ENCODE measurements at regions not wholly inside any gene's neighbourhood (a gene's known extent, or its start where the extent isn't known, plus 50 kb on each side); places are given as distances from the start of the nearest gene placed in this dataset.

DNA sequence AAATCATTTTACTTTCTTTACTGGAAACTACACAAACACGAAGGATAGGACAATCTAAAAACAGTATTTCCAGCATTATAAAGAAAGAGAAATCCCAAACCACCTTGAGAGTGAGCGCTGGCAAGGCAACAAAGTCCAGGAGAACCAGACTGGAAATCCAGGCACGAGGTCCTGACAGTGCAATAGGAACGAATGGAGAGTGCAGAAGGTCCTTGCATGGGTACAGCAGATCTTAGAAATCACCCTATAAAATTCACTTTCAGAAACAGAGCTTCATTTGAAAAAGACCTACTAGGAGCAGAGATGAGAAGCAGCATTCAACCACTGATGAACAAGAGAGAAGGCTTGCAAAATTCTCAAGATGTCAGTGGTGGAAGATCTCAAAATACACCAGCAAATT, 133.7 kb upstream of the ST8SIA4 start:
- no peak overlapping the region for H2AFZ ChIP-seq (ENCODE audit: low read length)
- ChIA-PET CTCF (no interaction called here), POLR2A (ENCODE audit: unreplicated experiment) (interaction anchor here (0.6 kb wide), 1 partner anchor 536 kb away, joined by 3 read pairs; no protein-coding TSS in a partner anchor)
- no peaks in the 10 kb centered on the region for H3K27me3 ChIP-seq (ENCODE audit: low read length)
- H3K79me2 ChIP-seq (ENCODE audit: low read length) = no peaks in the 10 kb centered on the region
- H3K9me3 ChIP-seq (ENCODE audit: low read length) = no peaks in the 10 kb centered on the region
- no peaks in the 10 kb centered on the region for H3K9me2 ChIP-seq (replicated peaks; ENCODE audit: low read length)
- H3K4me2 ChIP-seq (ENCODE audit: low read length) = no peak overlapping the region
- H3K36me3 ChIP-seq (ENCODE audit: low read depth, low read length) = no peaks in the 10 kb centered on the region
- ATAC-seq = no peak
- TF ChIP-seq EZH2 (IDR thresholded peaks at IDR 0.05; ENCODE audit: low read length, unreplicated experiment) (no peak), EZH2phosphoT487 (IDR thresholded peaks at IDR 0.05; ENCODE audit: borderline replicate concordance, low read length) (no peak)
- TF ChIP-seq, protein P1, sequence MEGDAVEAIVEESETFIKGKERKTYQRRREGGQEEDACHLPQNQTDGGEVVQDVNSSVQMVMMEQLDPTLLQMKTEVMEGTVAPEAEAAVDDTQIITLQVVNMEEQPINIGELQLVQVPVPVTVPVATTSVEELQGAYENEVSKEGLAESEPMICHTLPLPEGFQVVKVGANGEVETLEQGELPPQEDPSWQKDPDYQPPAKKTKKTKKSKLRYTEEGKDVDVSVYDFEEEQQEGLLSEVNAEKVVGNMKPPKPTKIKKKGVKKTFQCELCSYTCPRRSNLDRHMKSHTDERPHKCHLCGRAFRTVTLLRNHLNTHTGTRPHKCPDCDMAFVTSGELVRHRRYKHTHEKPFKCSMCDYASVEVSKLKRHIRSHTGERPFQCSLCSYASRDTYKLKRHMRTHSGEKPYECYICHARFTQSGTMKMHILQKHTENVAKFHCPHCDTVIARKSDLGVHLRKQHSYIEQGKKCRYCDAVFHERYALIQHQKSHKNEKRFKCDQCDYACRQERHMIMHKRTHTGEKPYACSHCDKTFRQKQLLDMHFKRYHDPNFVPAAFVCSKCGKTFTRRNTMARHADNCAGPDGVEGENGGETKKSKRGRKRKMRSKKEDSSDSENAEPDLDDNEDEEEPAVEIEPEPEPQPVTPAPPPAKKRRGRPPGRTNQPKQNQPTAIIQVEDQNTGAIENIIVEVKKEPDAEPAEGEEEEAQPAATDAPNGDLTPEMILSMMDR (conservative IDR thresholded peaks at IDR 0.05; ENCODE audit: low read depth, low read length) = no peak
- no peak overlapping the region for H3K4me3 ChIP-seq (ENCODE audit: low read length)
- H3K4me1 ChIP-seq (ENCODE audit: insufficient read depth, low read length) = no peaks in the 10 kb centered on the region
- no peaks in the 10 kb centered on the region for H4K20me1 ChIP-seq (ENCODE audit: low read length)
- DNase-seq = no peak
- no peak overlapping the region for H3K9ac ChIP-seq (ENCODE audit: low read length)
- no peak overlapping the region for H3K27ac ChIP-seq (ENCODE audit: low read length)
- H3F3A ChIP-seq (ENCODE audit: low read length, unreplicated experiment) = no peaks in the 10 kb centered on the region
- BruUV-seq (replicated peaks) = no TSS peak
- intact Hi-C loops (cut with micrococcal nuclease) = no loop called here

- no peak for ATAC-seq
- BruUV-seq (replicated peaks) = no TSS peak
- Histone ChIP-seq H3K9me3 (ENCODE audit: low read length) (no peaks in the 10 kb centered on the region), H3K27me3 (ENCODE audit: low read length) (no peaks in the 10 kb centered on the region), H2AFZ (ENCODE audit: low read length) (no peak overlapping the region), H3K9ac (ENCODE audit: low read length) (no peak overlapping the region), H3K9me2 (replicated peaks; ENCODE audit: low read length) (no peaks in the 10 kb centered on the region), H3K27ac (ENCODE audit: low read length) (no peak overlapping the region), H3K4me3 (ENCODE audit: low read length) (no peak overlapping the region), H3K36me3 (ENCODE audit: low read depth, low read length) (no peaks in the 10 kb centered on the region), H3K79me2 (ENCODE audit: low read length) (no peaks in the 10 kb centered on the region), H3K4me2 (ENCODE audit: low read length) (no peak overlapping the region), H3F3A (ENCODE audit: low read length, unreplicated experiment) (no peaks in the 10 kb centered on the region), H4K20me1 (ENCODE audit: low read length) (no peaks in the 10 kb centered on the region), H3K4me1 (ENCODE audit: insufficient read depth, low read length) (no peaks in the 10 kb centered on the region)
- ChIA-PET POLR2A (ENCODE audit: unreplicated experiment) (no interaction called here), CTCF (no interaction called here)
- intact Hi-C loops (cut with micrococcal nuclease) = no loop called here
- TF ChIP-seq EZH2phosphoT487 (IDR thresholded peaks at IDR 0.05; ENCODE audit: borderline replicate concordance, low read length) = no peak
- TF ChIP-seq, protein P1 (conservative IDR thresholded peaks at IDR 0.05; ENCODE audit: low read depth, low read length) = no peak
- TF ChIP-seq EZH2 (IDR thresholded peaks at IDR 0.05; ENCODE audit: low read length, unreplicated experiment) = no peak
- no peak for DNase-seq
Measured at GRCh38 chr5:101035425-101035824, 132.3 kb upstream of the ST8SIA4 start.

GRCh38 chr5:101024299-101024698, 121.2 kb upstream of the ST8SIA4 start:
- H2AFZ ChIP-seq (ENCODE audit: low read length) = no peak overlapping the region
- POLR2A ChIA-PET (ENCODE audit: unreplicated experiment) = no interaction called here
- CTCF ChIA-PET = no interaction called here
- no TSS peak for BruUV-seq (replicated peaks)
- H4K20me1 ChIP-seq (ENCODE audit: low read length) = no peaks in the 10 kb centered on the region
- DNase-seq (no peak), ATAC-seq (no peak)
- no peaks in the 10 kb centered on the region for H3K27me3 ChIP-seq (ENCODE audit: low read length)
- no peak overlapping the region for H3K4me2 ChIP-seq (ENCODE audit: low read length)
- TF ChIP-seq EZH2phosphoT487 (IDR thresholded peaks at IDR 0.05; ENCODE audit: borderline replicate concordance, low read length) (no peak), EZH2 (IDR thresholded peaks at IDR 0.05; ENCODE audit: low read length, unreplicated experiment) (no peak)
- TF ChIP-seq, protein P1 (conservative IDR thresholded peaks at IDR 0.05; ENCODE audit: low read depth, low read length) = no peak
- H3K9me3 ChIP-seq (ENCODE audit: low read length) = no peaks in the 10 kb centered on the region
- H3K4me1 ChIP-seq (ENCODE audit: insufficient read depth, low read length) = no peaks in the 10 kb centered on the region
- no peak overlapping the region for H3K9ac ChIP-seq (ENCODE audit: low read length)
- H3F3A ChIP-seq (ENCODE audit: low read length, unreplicated experiment) = no peaks in the 10 kb centered on the region
- H3K9me2 ChIP-seq (replicated peaks; ENCODE audit: low read length) = no peaks in the 10 kb centered on the region
- H3K36me3 ChIP-seq (ENCODE audit: low read depth, low read length) = no peaks in the 10 kb centered on the region
- no peaks in the 10 kb centered on the region for H3K79me2 ChIP-seq (ENCODE audit: low read length)
- H3K4me3 ChIP-seq (ENCODE audit: low read length) = no peak overlapping the region
- intact Hi-C loops (cut with micrococcal nuclease) = no loop called here
- no peak overlapping the region for H3K27ac ChIP-seq (ENCODE audit: low read length)

Data from PC-3 (cell line).